GM03348 (cell line): ENCODE measurements at regions not wholly inside any gene's neighbourhood (a gene's known extent, or its start where the extent isn't known, plus 50 kb on each side); places are given as distances from the start of the nearest gene placed in this dataset.

ENCODE experiments used
- DNase-seq: peaks from one replicate; pipeline ENCODE4 v3.0.0; 2012; ENCODE audit warnings: low spot score

DNA sequence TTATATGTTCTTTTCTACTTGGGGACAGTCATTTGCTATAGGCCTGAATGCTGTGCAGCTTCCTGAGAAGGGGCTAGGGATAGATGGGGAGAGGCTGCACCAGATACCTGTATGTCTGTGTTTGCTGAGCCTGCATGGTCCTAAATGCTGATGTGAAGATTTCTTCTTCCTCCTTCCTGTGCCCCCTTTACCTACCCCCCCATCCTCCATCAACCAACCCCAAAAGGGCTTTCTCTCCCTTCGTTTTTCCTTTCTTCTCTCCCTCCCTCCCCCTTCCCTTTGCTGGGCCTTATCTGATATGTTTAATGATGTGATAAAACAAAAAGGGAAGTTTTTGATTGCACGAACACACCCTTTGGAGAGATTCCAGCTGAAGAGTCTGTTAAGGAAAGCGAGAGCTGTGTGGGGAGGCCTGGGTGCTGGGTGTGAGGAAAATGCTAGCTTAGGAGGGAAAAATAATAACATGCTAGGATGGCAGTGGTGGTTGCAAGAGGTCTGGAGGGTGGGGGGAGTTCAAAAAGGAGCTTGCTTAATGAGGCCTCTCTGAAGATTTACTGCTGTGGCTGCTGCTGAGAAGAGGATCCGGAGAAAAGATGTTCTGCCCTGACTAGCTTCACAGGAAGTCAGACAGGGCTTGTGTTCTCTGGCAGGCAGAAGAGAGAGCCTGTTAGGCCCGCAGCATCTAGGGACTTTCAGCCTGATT, 101.8 kb downstream of the SAMD9 start:
- peak; percentile 34 for DNase-seq

DNA sequence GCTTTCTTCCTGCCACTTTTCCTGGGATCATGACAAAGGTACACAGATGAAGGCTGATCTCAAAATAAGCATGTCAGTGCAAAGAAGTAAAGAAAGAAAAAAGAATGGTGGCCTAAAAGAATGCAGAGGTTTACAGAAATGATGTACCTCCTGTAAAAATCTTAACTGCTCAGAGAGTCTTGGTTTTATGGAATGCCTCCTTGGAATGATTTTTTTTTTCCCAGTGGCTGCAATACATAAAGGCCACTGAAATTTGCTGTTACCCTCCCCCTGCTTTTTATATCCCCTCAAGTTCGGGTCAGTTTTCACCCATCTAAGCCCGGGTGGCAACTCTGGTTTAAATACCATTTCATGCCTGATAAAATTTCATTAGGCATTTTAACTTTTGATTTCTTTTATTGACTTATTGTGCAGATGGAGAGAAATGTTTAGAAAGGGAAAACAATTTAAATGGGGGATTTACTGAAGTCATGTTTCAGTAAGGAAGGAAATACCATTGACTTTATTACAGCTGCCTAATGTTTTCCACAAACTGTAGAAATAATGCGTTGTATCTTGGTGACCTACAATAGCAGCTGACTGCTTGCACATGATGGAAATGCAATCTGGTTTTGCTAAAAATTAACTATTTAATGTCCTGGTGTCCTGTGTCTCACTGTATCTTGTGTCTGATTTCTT, 102.5 kb downstream of the SAMD9 start:
- DNase-seq: peak; percentile 16

DNA sequence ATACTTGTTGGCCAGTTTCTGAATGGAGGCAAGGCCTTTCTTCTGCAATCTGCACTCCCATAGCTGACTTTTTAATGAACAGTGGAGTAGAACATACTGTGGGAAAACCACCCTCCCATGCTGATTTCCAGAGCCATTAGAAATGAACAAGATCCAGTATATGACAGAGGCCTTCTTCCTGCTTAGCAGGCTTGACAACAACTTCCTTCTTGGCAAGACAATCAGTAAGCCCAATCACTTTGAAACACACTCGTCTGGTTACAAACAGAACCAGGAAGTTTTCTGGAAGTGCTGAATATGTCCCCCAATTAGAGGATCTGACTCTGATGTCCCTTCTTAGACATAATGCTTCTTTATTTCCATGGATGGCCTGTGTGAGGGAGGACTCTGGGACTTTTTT, 103.4 kb downstream of the SAMD9 start:
- DNase-seq: no peak

DNA sequence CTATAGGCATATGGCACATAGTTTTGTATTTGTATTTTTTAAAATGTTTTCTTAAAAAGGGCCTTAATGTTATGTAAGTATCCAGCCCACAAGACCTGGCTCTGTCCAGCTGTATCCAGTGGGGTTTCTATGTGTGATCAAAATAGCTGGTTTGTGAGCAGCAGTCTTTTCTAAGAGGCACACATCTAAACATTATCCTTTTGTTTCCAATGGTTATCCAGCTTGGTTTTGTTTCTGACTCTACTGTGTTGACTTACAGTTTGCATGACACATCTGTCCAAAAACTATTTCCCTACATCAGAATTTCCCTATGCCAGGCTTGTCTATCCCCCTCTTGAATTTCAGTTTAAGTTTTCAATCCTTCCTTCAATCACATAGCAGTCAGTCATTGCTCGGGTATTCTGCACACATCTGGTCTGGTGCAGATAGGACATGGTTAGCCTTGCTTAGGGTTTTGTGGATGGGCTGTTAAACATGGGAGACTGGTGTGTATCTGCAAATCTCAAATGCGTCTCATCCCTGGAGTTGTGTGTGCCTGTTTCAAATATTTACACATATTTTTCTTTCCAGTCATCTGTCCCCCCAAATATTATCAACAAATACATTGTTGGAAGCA, 104.2 kb downstream of the SAMD9 start:
- no peak for DNase-seq

DNA sequence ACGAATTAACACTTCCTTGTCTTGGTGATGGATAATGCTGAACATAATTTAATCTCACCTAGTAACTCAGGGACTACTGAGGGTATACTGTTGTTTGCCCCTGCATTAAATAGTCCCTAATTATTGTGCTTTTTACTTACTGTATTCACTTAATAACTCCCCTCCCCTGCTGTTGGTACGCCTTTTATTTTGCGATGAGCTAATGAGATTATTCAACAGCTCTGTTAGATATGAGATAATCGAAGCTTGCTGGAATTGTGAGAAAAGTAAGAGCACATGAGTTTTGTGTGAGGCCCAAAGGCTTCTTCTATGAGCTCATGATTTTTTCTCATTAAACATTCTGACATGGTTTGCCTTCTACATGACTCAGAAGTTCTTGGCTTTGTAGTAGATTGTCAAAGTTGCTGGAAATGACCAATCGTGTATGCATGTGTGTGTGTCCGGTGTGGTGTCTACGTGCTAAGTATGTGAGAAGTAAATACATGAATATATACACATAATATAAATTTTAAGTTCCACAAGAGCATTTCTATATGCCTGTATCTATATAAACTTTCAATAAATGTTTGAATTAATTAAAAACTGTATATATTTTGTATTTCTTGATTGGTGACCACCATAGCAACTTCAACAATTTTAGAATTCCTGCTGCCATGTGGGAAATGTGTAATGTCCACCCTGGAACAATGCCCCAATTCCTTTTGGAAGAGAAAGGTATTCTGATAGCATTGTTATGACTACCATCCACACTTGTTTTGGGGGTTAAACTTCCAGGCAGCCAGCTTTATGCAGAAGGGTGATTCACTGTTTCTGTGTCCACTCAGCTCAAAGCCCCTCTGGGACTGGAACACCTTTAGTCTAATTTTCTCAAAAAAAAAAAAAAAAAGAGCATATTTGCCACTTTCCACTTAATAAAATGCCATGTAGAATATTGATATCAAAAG, 106.2 kb downstream of the SAMD9 start:
- peak; percentile 58 for DNase-seq

DNA sequence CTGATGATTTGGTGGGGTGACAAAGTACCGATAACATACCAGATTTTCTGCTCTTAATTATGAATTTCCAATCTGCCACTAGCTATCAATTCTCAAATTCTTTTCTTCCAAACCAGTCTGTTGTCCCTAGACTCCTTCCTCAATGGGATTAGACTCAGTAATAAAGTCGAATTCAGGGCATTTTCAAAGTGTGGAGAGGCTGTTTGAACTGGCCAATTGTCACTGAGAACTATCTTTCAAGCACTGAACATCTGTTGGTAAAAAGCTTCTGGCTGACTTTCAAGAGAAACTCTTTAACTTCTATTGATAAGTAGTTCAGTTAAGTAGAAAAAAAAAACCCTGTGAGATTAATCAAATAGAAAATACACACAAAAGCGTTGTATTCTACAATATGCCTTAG, 108.9 kb downstream of the SAMD9 start:
- DNase-seq: no peak

DNA sequence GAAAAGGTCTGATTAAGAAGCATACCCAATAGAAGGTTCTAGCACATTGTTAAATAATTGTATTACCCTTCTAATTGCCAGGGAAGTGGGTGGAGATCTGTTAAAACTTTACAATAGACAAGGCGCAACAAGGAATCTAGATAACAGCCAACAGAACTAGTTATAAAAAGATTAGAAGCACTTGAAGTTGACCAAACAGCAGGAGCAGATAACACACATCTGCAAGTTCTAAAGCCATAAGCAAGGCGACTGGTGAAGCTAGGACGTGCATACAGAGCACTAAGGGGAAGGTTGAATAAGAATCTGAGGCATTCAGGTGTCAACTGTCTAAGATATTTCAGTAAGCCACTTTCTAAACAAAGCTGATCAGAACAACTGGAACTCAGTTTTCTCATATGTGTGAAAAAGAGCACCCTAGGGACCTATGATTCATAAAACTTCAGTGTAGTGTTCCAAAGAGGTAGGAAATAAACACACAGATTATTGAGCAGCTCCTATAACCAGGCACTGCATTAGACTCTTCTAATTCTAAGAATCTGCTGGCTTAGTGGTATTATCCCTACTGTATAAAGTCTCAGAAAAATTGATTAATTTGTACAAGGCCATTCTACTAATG, 111.2 kb downstream of the SAMD9 start:
- DNase-seq: no peak

DNA sequence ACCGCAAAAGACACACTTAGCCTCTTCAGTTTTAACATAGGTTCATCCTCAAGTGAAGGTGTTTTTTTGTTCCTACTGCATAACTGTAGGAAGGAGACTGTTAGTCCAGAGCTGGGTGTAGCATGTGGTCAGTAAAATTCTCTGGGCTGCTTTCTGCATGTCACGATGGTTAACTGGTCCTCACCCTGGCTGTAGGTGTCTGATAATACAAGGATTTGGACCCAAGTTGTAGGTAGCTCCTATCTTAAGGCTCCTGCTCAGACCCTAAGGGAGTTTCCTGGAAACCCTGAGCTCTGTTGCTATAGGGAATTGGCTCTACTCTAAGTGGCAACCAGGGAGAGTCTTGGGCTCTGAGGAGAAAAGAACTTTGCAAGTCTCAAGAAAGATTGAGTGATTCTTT, 112.9 kb downstream of the SAMD9 start:
- DNase-seq: no peak

DNA sequence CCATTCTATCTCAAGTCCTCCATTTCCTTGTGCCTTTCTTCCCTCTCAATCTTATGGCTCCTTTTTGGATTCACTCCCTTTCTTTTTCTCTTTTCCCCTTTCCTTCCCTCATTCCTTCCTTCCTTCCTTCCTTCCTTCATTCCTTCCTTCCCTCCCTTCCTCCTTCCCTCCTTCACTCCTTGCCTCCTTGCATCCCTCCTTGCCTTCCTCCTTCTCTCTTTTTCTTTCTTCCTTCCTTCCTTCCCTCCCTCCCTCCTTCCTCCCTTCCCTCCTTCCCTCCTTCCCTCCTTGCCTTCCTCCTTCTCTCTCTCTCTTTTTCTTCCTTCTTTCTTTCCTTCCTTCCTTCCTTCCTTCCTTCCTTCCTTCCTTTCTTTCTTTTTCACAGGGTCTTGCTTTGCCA, 120.1 kb downstream of the SAMD9 start:
- no peak for DNase-seq

DNA sequence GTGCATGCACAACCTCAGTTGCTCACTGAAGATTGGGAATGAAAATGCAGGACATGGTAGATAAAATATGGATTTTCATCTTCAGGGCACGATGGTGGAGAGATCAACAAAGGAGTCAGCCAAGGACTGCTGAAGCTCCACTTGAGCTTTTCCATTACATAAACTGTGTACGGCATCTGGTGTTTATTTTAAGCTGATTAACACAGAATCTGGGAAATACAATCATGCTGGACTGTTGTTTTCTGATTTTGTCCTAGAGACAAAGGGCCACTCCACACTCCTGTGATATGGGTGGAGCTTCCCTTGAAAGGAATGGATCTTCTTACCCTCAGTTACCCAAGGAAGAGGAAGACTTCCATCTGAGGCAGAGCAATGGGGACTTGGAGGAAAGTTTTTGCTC, 120.6 kb downstream of the SAMD9 start:
- no peak for DNase-seq

DNA sequence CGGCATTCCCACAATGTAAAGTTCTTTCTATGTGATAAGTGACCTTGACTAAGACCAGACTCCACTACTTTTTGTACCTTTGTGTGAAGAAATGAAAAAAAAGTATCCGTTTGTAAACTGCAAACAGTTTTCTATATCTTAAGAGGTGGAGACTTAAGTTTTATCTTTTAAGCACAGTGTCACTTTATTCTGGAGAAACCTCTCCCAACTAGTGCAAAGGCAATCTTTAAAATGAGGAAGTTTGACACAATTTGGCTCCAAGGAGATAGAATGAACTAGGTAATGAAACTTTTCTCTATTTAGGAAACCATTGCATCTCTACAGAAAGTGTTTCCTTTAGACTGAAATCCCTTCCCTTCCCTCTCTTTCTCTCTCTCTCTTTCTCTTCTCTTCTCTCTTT, 122.9 kb downstream of the SAMD9 start:
- DNase-seq: no peak

DNA sequence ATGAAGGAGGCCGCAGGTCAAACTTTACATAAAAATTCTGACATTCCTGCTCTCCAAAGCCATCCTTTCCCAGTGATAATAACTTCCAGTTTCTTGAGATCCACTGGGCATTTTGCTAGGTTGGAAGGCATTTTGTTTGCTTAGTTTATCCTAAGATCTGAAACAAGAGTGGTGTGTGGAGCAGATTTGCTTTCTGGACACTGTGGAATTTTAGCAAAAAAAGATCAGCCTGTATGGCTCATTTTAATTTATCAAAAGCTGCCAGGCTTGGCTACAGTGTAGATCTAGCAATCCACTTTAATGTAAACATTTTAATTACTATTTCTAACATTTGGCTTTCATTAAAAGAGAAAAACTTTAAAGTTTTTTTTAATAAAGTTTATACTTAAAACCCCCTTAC, 124.8 kb downstream of the SAMD9 start:
- no peak for DNase-seq

DNA sequence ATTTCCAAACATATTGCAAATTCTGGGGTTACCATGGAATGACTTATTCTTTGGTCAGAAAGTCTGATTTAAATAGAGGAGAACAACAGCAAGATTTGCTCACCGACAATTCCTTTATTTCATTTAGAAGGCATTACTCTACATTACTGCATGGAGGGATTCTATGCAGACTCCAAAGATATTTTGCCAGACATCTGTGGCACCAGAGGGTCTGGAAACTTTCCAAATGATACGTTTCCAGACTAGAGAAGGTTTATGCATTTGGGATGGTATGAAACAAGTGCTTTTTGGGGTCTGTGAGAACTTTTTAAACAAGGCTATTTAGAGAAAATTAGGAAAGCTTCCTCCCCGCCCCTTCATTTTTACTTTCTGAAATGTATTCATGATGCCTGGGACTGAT, 125.3 kb downstream of the SAMD9 start:
- no peak for DNase-seq

DNA sequence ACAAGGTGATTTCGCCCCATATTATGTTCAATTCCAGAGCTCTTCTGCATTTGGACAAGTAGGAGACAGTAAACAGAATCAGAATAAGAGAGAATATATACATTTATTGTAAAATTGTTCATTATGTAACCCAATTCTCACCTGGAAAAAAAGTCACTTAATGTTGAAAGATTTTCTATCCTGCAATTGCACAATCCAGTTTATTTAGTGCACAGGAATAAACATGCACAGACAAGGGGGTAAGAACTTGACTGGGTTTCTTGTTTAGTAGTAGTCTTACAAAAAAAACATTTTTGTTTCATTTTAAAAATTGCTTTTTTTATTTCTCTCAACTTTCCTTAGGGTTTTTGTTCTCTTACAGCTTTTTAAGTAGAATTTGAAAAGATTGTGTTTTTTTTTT, 126.6 kb downstream of the SAMD9 start:
- no peak for DNase-seq

DNA sequence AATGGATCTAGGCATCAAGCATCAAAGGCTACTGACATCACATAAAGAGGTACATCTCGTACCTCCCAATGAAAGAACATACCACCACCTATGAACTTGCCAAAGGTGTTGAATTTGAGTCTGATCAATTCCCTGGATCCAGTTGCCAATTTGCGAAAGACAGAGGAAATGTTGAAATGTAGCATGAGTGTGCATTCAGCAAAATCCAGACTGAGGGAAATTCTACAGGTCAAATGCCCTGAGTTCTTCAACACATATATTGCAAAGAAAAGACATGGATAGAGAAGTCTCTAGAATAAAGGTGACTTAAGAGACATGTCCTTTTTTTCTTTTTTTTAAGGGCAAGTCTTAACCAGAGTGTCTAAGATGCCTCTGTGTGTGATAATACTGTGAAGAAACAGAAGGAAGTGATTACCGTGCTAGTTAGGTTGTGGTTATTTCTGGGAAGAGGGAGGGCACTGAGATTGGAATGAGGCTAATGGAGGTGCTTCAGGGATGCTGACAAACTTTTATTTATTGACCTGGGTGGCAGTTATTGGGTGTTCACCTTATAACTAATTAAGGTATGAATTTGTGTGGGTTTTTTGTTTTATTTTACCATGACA, 128.7 kb downstream of the SAMD9 start:
- DNase-seq: peak; percentile 14

DNA sequence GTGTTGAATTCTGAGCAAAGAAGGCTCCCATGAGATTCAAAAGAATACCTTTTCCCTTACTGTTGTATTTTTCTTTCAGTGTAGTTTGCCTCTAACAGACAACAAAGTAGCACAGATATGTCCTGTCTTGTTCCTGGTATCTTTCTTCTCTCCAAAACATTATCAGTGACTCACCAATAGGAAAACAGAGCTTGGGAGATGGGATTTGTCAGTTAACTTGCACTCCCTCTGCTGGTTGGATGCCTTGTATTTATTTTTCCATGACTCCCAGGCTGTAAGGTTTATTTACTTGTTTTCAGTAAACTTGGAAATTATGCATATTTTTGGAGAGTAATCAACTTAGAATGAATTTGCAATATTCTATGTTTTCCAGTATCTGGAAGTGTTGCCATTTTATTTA, 129.7 kb downstream of the SAMD9 start:
- peak; percentile 35 for DNase-seq

DNA sequence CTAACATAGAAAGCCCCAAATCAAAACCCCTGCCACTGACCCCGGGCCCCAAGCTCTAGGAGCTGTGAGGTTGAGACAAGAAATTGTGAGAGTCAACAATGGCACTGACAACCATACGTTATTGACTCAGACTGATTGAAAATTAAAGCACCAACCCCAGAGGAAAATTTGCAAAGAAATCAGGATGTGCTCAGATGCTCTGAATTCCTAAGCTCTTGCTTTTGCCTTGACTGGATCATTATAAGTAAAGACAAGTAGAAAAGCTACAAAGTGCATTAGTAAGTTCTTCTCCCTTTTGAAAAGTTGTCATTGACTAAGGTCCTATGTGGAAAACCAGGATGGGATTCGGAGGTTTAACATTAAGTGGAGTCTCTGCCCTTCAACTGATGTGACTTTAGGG, 130.2 kb downstream of the SAMD9 start:
- DNase-seq: peak; percentile 20

DNA sequence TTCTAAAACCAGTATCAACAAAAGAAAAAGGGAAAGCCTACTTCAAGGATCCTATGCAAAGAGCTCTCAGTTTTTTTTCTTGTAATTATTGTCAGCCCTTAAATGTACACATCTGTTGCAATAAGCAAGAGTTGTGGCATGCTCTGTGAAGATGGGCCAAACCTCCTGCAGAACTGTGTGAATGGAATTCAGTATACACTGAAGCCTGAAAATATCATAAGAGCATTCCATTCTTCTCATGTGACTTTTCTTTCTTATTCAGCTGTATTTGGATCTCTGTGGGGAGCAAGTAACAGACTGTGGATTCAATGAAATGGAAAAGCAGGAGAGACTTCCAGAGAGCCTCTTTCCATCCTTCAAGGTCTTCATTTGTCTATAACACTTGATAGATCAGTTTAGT, 130.7 kb downstream of the SAMD9 start:
- peak; percentile 74 for DNase-seq

DNA sequence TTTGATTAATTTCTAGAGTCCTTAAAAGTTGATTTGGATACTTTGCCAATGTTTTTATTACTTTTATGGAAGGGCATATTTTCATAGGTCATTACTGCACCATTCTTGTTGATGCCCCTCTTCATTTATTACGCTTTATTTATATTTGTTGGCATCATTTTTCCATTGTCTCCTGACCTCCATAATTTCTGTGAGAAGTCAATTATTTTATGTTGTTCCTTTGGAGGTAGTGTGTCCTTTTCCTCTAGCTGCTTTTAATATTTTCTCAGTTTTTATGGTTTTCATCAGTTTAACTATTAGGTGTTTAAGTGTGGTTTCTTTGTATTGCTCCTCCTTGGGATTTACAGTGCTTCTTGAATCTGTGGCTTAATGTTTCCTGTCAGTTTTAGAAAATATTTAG, 134.9 kb downstream of the SAMD9 start:
- DNase-seq: no peak

DNA sequence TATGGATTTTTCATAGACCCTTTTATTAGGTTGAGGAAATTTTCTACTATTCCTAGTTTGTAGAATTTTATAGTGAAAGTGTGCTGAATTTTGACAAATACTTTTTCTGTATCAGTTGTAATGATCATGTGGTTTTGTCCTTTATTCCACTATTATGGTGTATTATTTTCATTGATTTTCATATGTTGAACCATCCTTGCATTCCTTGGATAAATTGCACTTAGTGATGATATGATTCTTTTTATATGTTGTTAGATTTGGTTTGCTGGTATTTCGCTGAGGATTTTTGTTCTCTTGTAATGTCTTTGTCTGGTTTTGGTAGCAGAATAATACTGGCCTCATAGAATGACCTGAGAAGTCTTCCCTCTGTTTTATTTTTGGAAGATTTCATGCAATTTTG, 140.6 kb upstream of the CDK6 start:
- DNase-seq: no peak

DNA sequence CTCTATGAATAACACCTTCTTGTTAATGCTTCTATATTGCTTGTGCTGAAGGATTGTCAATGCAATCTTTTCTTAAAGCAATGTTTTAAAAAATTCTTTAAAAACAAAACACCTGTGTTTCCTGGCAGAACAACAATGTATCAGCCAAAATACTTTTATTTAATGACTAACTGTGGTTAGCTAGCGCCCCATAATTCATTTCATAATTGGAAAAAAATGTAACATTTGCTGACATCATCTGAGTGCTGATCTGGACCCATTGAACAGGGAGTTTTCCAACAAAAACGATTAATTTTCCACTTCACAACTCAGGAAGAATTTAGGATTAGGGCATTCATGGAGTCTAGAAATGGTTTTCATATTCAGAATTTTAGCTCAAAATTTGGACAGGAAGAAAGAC, 137.6 kb upstream of the CDK6 start:
- DNase-seq: peak; percentile 57

DNA sequence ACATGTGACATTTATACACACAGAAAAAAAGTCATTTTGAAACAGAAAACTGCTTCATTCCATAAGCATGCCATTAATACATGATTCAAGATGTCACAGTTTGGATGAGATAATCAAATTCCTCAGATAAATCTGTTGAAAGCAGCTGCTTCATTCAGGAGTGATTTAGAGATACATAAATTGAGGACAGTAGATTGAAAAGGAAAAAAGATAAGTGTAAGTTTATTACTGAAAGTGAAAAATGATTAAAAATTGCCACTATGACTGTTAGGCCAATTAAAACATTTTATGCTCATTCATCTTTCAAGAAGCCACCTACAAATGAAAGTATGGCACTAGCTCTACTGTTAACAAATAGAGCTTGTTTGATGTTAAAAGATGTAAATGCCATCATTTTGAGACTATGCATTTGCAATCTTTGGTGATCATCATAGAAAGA, 136.9 kb upstream of the CDK6 start:
- peak; percentile 31 for DNase-seq
